H1 (cell line): ENCODE measurements at regions not wholly inside any gene's neighbourhood (a gene's known extent, or its start where the extent isn't known, plus 50 kb on each side); places are given as distances from the start of the nearest gene placed in this dataset.

Experiments
- CTCF ChIA-PET: fragments of 300-600 bp; sonication (Branson Sonifier 250); formaldehyde crosslinking; loops from one replicate; lab custom pipeline; 2021; ENCODE audit not compliant: partially characterized antibody; lab: Charles Lee
- POLR2A ChIA-PET: fragments of 300-600 bp; sonication (Branson Sonifier 250); formaldehyde crosslinking; loops from one replicate; lab custom pipeline; 2021; ENCODE audit warnings: inconsistent platforms; ENCODE audit not compliant: partially characterized antibody; lab: Charles Lee
- DNase-seq, 2 experiments: peaks; one replicate each; pipeline versions ENCODE4 v3.0.0 to v3.0.0-alpha.2; 2010 to 2022; ENCODE audit warnings: low spot score in 2 of 2, low read depth in 1 of 2, mixed read lengths in 1 of 2
- FAIRE-seq: peaks from 2 replicates; lab custom pipeline; 2011; peaks lifted over from hg19 to GRCh38; lab: Jason Lieb, UNC
- H2AFZ ChIP-seq: 2 replicates; pipeline ENCODE4 v1.8.1; 2012; ENCODE audit warnings: low read length, inconsistent platforms
- H2AK5ac ChIP-seq: 2 replicates; pipeline ENCODE4 v1.6.1; 2013; ENCODE audit warnings: low read depth, low read length
- H2BK120ac ChIP-seq: replicated peaks from 2 replicates; pipeline ENCODE3; 2013; ENCODE audit warnings: low read depth, low read length, inconsistent platforms
- H2BK12ac ChIP-seq: 2 replicates; pipeline ENCODE4 v1.6.1; 2013; ENCODE audit warnings: low read depth, low read length
- H2BK15ac ChIP-seq: 2 replicates; pipeline ENCODE4 v1.6.1; 2013; ENCODE audit warnings: low read length
- H2BK20ac ChIP-seq: 2 replicates; pipeline ENCODE4 v1.6.1; 2013; ENCODE audit warnings: low read length
- H2BK5ac ChIP-seq: 2 replicates; pipeline ENCODE4 v1.6.1; 2013; ENCODE audit warnings: low read depth, low read length
- H3K14ac ChIP-seq: 2 replicates; pipeline ENCODE4 v1.6.1; 2013; ENCODE audit warnings: inconsistent platforms; ENCODE audit not compliant: insufficient read length
- H3K18ac ChIP-seq: 2 replicates; pipeline ENCODE4 v1.6.1; 2013; ENCODE audit warnings: low read length; ENCODE audit errors: extremely low read depth
- H3K23ac ChIP-seq: 2 replicates; pipeline ENCODE4 v1.6.1; 2013; ENCODE audit warnings: inconsistent platforms; ENCODE audit not compliant: insufficient read length
- H3K23me2 ChIP-seq: 2 replicates; pipeline ENCODE4 v1.6.1; 2013; ENCODE audit warnings: low read depth, low read length
- H3K27ac ChIP-seq: 2 replicates; pipeline ENCODE4 v1.6.1; 2011; ENCODE audit warnings: low read depth, low read length, inconsistent platforms
- H3K27me3 ChIP-seq, 4 experiments: replicated peaks in 1 of 4; 1 replicate in 1 of 4; 2 replicates in 3 of 4; pipeline versions ENCODE4 v1.6.1 to v1.8.1; 2011 to 2013; ENCODE audit warnings: low read length in 3 of 4, mild to moderate bottlenecking in 3 of 4, inconsistent platforms in 2 of 4, mixed read lengths in 2 of 4, moderate library complexity in 1 of 4; ENCODE audit not compliant: control insufficient read depth in 3 of 4, insufficient read depth in 3 of 4; ENCODE audit errors: extremely low read depth in 1 of 4
- H3K36me3 ChIP-seq, 4 experiments: 2 replicates each; pipeline versions ENCODE4 v1.6.1 to v1.8.1; 2011 to 2013; ENCODE audit warnings: mild to moderate bottlenecking in 4 of 4, low read length in 3 of 4, moderate library complexity in 2 of 4, control low read depth in 1 of 4, inconsistent platforms in 1 of 4; ENCODE audit not compliant: insufficient read depth in 4 of 4, control insufficient read depth in 2 of 4
- H3K4ac ChIP-seq: replicated peaks from 2 replicates; pipeline ENCODE3; 2013; ENCODE audit warnings: low read length, low read depth, mixed read lengths, inconsistent platforms; ENCODE audit not compliant: insufficient read length
- H3K4me1 ChIP-seq, 4 experiments: replicated peaks in 1 of 4; 1 replicate in 1 of 4; 2 replicates in 3 of 4; pipeline versions ENCODE4 v1.6.1 to v1.8.1; 2011 to 2013; ENCODE audit warnings: low read length in 3 of 4, inconsistent platforms in 2 of 4, mixed read lengths in 1 of 4; ENCODE audit not compliant: insufficient read depth in 4 of 4, control insufficient read depth in 3 of 4
- H3K4me2 ChIP-seq, 2 experiments: 2 replicates each; pipeline versions ENCODE4 v1.6.1 to v1.8.1; 2011 to 2013; ENCODE audit warnings: low read depth in 2 of 2, low read length in 2 of 2, control low read depth in 1 of 2, inconsistent platforms in 1 of 2, mild to moderate bottlenecking in 1 of 2; ENCODE audit not compliant: insufficient read depth in 1 of 2
- H3K4me3 ChIP-seq, 4 experiments: fragments of 200-600, 300-600 bp in 1 of 4; sonication (generic), shearing (Covaris generic), sonication (Bioruptor Twin) in 1 of 4; 2 replicates each; pipeline versions ENCODE4 v1.5.1 to v1.8.1; 2011 to 2016; ENCODE audit warnings: low read length in 4 of 4, low read depth in 3 of 4, control low read depth in 2 of 4, inconsistent platforms in 2 of 4, mild to moderate bottlenecking in 2 of 4, mixed read lengths in 1 of 4, moderate library complexity in 1 of 4; ENCODE audit not compliant: insufficient read depth in 2 of 4; ENCODE audit errors: extremely low read depth in 1 of 4
- H3K56ac ChIP-seq: replicated peaks from 2 replicates; pipeline ENCODE3; 2013; ENCODE audit warnings: low read depth, mild to moderate bottlenecking, mixed read lengths, low read length, inconsistent platforms; ENCODE audit not compliant: insufficient read length
- H3K79me1 ChIP-seq: 2 replicates; pipeline ENCODE4 v1.6.1; 2013; ENCODE audit warnings: low read depth, low read length, control low read depth
- H3K79me2 ChIP-seq, 2 experiments: 2 replicates each; pipeline versions ENCODE4 v1.6.1 to v1.8.1; 2012 to 2013; ENCODE audit warnings: low read length in 2 of 2, mild to moderate bottlenecking in 2 of 2, inconsistent platforms in 1 of 2; ENCODE audit not compliant: insufficient read depth in 2 of 2, control insufficient read depth in 1 of 2
- H3K9ac ChIP-seq, 4 experiments: replicated peaks in 1 of 4; 1 replicate in 1 of 4; 2 replicates in 3 of 4; pipeline versions ENCODE4 v1.6.1 to v1.8.1; 2011 to 2013; ENCODE audit warnings: low read depth in 3 of 4, low read length in 3 of 4, control low read depth in 2 of 4, mild to moderate bottlenecking in 2 of 4, moderate library complexity in 2 of 4, inconsistent platforms in 1 of 4; ENCODE audit errors: extremely low read depth in 1 of 4
- H3K9me3 ChIP-seq, 2 experiments: 2 replicates each; pipeline versions ENCODE4 v1.6.1 to v1.8.1; 2012 to 2013; ENCODE audit warnings: mild to moderate bottlenecking in 2 of 2, moderate library complexity in 2 of 2, control low read depth in 1 of 2, inconsistent platforms in 1 of 2, low read depth in 1 of 2, low read length in 1 of 2, mixed read lengths in 1 of 2; ENCODE audit not compliant: insufficient read depth in 2 of 2
- H4K20me1 ChIP-seq, 2 experiments: replicated peaks in 1 of 2; 2 replicates each; pipeline versions ENCODE3 to v1.8.1; 2011 to 2013; ENCODE audit warnings: inconsistent platforms in 2 of 2, low read length in 2 of 2, mild to moderate bottlenecking in 1 of 2; ENCODE audit not compliant: insufficient read depth in 2 of 2, control insufficient read depth in 1 of 2
- H4K5ac ChIP-seq: 2 replicates; pipeline ENCODE4 v1.6.1; 2013; ENCODE audit warnings: low read length, low read depth, mixed read lengths, inconsistent platforms; ENCODE audit not compliant: insufficient read length
- H4K8ac ChIP-seq: 2 replicates; pipeline ENCODE4 v1.8.0; 2013; ENCODE audit warnings: mild to moderate bottlenecking, moderate library complexity, low read length, inconsistent platforms; ENCODE audit not compliant: insufficient read depth; ENCODE audit errors: extremely low read depth
- H4K91ac ChIP-seq: replicated peaks from 2 replicates; pipeline ENCODE3; 2013; ENCODE audit warnings: low read length, mixed read lengths, inconsistent platforms; ENCODE audit not compliant: insufficient read length
- ATF2 ChIP-seq: IDR thresholded peaks from 2 replicates; pipeline ENCODE4 v1.6.1; 2012; ENCODE audit warnings: low read length, inconsistent platforms
- CHD2 ChIP-seq: IDR thresholded peaks from 2 replicates; pipeline ENCODE4 v1.6.1; 2012; ENCODE audit warnings: low read length, improper control_type of control experiment
- MAFK ChIP-seq: IDR thresholded peaks from 2 replicates; pipeline ENCODE4 v1.6.1; 2012; ENCODE audit warnings: low read depth, mild to moderate bottlenecking, improper control_type of control experiment, low read length
- POU5F1 ChIP-seq: IDR thresholded peaks from 2 replicates; pipeline ENCODE4 v1.6.1; 2011; ENCODE audit warnings: low read depth, mild to moderate bottlenecking, low read length, moderate library complexity
- RAD21 ChIP-seq, 2 experiments: IDR thresholded peaks in 1 of 2; conservative IDR thresholded peaks in 1 of 2; 2 replicates each; pipeline ENCODE4 v1.6.1; 2011; ENCODE audit warnings: low read depth in 2 of 2, low read length in 2 of 2, improper control_type of control experiment in 1 of 2, inconsistent platforms in 1 of 2, mild to moderate bottlenecking in 1 of 2, moderate library complexity in 1 of 2
- SP4 ChIP-seq: IDR thresholded peaks from 2 replicates; pipeline ENCODE4 v1.6.1; 2012; ENCODE audit warnings: low read length, inconsistent platforms
- SRF ChIP-seq: IDR thresholded peaks from 2 replicates; pipeline ENCODE4 v1.6.1; 2011; ENCODE audit warnings: mild to moderate bottlenecking, low read depth, low read length, moderate library complexity
- YY1 ChIP-seq: IDR thresholded peaks from 2 replicates; pipeline ENCODE4 v1.6.1; 2011; ENCODE audit warnings: low read depth, mild to moderate bottlenecking, low read length
- ZNF274 ChIP-seq: IDR thresholded peaks from 2 replicates; pipeline ENCODE4 v1.7.0; 2012; ENCODE audit warnings: low read length, borderline replicate concordance; ENCODE audit errors: extremely low read depth
- WGBS, 2 experiments: shearing (Covaris generic) in 1 of 2; methylation state at CpG; one replicate each; pipeline versions ENCODE4 v1.1.6 to v1.1.7; 2013 to 2015; ENCODE audit warnings: low lambda C conversion rate in 2 of 2, mixed read lengths in 2 of 2, inconsistent platforms in 1 of 2, low coverage in 1 of 2, missing lambda C conversion rate in 1 of 2; ENCODE audit not compliant: insufficient replicate concordance in 2 of 2, insufficient coverage in 1 of 2, insufficient read length in 1 of 2; ENCODE audit errors: extremely low coverage in 1 of 2, missing lambda C conversion rate in 1 of 2; 5-methylcytosine and 5-hydroxymethylcytosine counted together

- 87% methylated on average over 2 of the region's 2 CpGs; no CpG with 5 or more reads in 1 of the 2 experiments for WGBS, 2 experiments
- Histone ChIP-seq H3K27me3 (no peaks in the 10 kb centered on the region), H3K4me3 (no peak overlapping the region), H2AFZ (no peak overlapping the region), H3K4me1 (no peaks in the 10 kb centered on the region), H4K8ac (no peak overlapping the region), H4K91ac (no peak overlapping the region), H3K9ac (no peak overlapping the region), H3K56ac (no peak overlapping the region), H2BK120ac (no peak overlapping the region), H3K14ac (no peak overlapping the region), H3K4ac (no peak overlapping the region), H4K20me1 (no peaks in the 10 kb centered on the region), H3K4me2 (no peak overlapping the region), H3K79me2 (no peaks in the 10 kb centered on the region), H3K9me3 (no peaks in the 10 kb centered on the region), H3K18ac (no peak overlapping the region), H2BK15ac (no peak overlapping the region), H3K36me3 (no peaks in the 10 kb centered on the region), H2BK12ac (no peak overlapping the region), H3K79me1 (no peaks in the 10 kb centered on the region), H3K23ac (no peak overlapping the region), H2AK5ac (no peak overlapping the region), H4K5ac (no peak overlapping the region), H2BK5ac (no peak overlapping the region), H3K23me2 (no peaks in the 10 kb centered on the region), H2BK20ac (no peak overlapping the region), H3K27ac (no peak overlapping the region)
- ChIA-PET CTCF (no interaction called here), POLR2A (no interaction called here)
- no peak for DNase-seq
- FAIRE-seq: no peak
- TF ChIP-seq ATF2 (no peak), POU5F1 (no peak), CHD2 (no peak), MAFK (no peak), ZNF274 (no peak), YY1 (no peak), RAD21 (IDR thresholded peaks at IDR 0.05 in 1 of 2, conservative IDR thresholded peaks at IDR 0.05 in 1 of 2; ENCODE audit: low read depth in 2 of 2, low read length in 2 of 2) (no peak), SP4 (no peak), SRF (no peak)
Observed at GRCh38 chr11:127965939-127966668, 621.3 kb downstream of the ETS1 start.
